ENCODE measurements at regions not wholly inside any gene's neighbourhood (a gene's known extent, or its start where the extent isn't known, plus 50 kb on each side); places are given as distances from the start of the nearest gene placed in this dataset.

DNA sequence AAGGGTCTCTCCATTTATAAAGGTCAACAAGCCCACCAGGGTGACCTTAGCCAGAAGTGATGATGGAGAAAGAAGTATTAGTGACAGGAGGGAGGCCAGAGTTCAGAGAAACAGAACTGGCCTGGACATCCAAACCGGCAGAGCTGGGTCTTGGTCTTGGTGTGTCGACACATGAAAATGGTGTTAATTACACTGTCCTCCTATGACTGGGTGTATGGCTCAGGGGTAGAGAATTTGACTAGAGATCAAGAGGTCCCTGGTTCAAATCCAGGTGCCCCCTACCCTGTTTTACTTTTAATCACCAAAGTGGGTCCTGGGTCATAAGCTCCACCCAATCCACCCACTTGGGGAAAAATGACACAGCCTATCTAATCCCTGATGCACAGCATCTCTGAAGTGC, 110.6 kb upstream of the ZNF746 start:
- Histone ChIP-seq H3K9me3 (ENCODE audit: control insufficient read depth, insufficient read depth, low read length) (no peaks in the 10 kb centered on the region), H3K4me2 (ENCODE audit: low read length) (no peak overlapping the region), H3K4me3 (ENCODE audit: low read length) (no peak overlapping the region), H3K27me3 (ENCODE audit: control insufficient read depth, low read length) (no peaks in the 10 kb centered on the region), H3K9me2 (replicated peaks; ENCODE audit: control insufficient read depth, low read length) (no peaks in the 10 kb centered on the region), H3K79me2 (ENCODE audit: control insufficient read depth, low read length) (no peaks in the 10 kb centered on the region), H3K27ac (ENCODE audit: low read depth, low read length) (no peak overlapping the region), H3F3A (ENCODE audit: control insufficient read depth, insufficient read depth) (no peaks in the 10 kb centered on the region), H3K36me3 (ENCODE audit: control insufficient read depth, low read length) (peaks cover 81% of the 10 kb centered on the region), H4K20me1 (ENCODE audit: control insufficient read depth, insufficient read depth, low read depth, low read length) (peaks cover 5% of the 10 kb centered on the region; the same call in 1 of the 2 replicates), H3K4me1 (ENCODE audit: control insufficient read depth, low read length) (no peaks in the 10 kb centered on the region)
- TF ChIP-seq, protein P1, sequence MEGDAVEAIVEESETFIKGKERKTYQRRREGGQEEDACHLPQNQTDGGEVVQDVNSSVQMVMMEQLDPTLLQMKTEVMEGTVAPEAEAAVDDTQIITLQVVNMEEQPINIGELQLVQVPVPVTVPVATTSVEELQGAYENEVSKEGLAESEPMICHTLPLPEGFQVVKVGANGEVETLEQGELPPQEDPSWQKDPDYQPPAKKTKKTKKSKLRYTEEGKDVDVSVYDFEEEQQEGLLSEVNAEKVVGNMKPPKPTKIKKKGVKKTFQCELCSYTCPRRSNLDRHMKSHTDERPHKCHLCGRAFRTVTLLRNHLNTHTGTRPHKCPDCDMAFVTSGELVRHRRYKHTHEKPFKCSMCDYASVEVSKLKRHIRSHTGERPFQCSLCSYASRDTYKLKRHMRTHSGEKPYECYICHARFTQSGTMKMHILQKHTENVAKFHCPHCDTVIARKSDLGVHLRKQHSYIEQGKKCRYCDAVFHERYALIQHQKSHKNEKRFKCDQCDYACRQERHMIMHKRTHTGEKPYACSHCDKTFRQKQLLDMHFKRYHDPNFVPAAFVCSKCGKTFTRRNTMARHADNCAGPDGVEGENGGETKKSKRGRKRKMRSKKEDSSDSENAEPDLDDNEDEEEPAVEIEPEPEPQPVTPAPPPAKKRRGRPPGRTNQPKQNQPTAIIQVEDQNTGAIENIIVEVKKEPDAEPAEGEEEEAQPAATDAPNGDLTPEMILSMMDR (IDR thresholded peaks at IDR 0.05; ENCODE audit: low read depth, low read length, poor library complexity, severe bottlenecking), result no peak
- TF ChIP-seq EZH2phosphoT487 (IDR thresholded peaks at IDR 0.05; ENCODE audit: borderline replicate concordance, low read length), result no peak

DNA sequence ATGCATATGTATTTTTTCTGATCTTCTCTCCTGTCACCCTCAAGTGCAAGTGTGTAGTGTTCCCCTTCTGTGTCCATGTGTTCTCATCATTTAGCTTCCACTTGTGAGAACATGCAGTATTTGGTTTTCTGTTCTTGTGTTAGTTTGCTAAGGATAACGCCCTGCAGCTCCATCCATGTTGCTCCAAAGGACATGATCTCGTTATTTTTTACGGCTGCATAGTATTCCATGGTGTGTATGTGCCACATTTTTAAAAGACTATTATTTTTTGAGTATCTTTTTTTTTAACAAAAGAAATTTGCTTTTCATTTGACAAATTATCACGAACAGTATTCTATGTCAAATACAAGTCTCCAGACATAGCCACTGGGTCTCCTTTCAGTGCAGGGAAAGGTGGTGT, 110.1 kb upstream of the ZNF746 start:
- H3K79me2 ChIP-seq (ENCODE audit: control insufficient read depth, low read length), result no peaks in the 10 kb centered on the region
- no peak overlapping the region for H3K4me3 ChIP-seq (ENCODE audit: low read length)
- H3K36me3 ChIP-seq (ENCODE audit: control insufficient read depth, low read length), result peaks cover 77% of the 10 kb centered on the region
- H3K4me1 ChIP-seq (ENCODE audit: control insufficient read depth, low read length), result no peaks in the 10 kb centered on the region
- peaks cover 5% of the 10 kb centered on the region; the same call in 1 of the 2 replicates for H4K20me1 ChIP-seq (ENCODE audit: control insufficient read depth, insufficient read depth, low read depth, low read length)
- TF ChIP-seq, protein P1 (IDR thresholded peaks at IDR 0.05; ENCODE audit: low read depth, low read length, poor library complexity, severe bottlenecking), result no peak
- TF ChIP-seq EZH2phosphoT487 (IDR thresholded peaks at IDR 0.05; ENCODE audit: borderline replicate concordance, low read length), result no peak
- no peaks in the 10 kb centered on the region for H3K9me2 ChIP-seq (replicated peaks; ENCODE audit: control insufficient read depth, low read length)
- H3F3A ChIP-seq (ENCODE audit: control insufficient read depth, insufficient read depth), result no peaks in the 10 kb centered on the region
- no peaks in the 10 kb centered on the region for H3K9me3 ChIP-seq (ENCODE audit: control insufficient read depth, insufficient read depth, low read length)
- no peak overlapping the region for H3K4me2 ChIP-seq (ENCODE audit: low read length)
- no peak overlapping the region for H3K27ac ChIP-seq (ENCODE audit: low read depth, low read length)
- H3K27me3 ChIP-seq (ENCODE audit: control insufficient read depth, low read length), result no peaks in the 10 kb centered on the region

DNA sequence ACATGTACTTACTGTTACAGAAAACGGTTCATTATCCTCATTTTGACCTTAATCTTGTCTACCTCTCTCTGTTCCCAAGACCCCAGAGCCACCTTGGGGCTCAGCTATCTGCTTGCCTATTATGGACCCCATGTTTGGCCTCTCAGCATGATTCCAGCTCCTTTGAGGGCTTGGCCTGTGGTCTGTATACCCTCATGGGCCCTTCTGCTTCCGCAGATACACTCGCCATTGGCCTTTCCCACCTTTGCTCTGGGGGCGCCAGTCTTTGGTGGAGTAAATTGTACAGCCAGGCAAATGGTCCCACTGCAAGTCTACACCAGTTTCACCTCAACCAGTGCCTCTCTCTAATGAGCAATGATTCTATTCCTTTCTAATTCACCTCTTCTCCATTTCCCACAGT, 109.2 kb upstream of the ZNF746 start:
- H3K4me2 ChIP-seq (ENCODE audit: low read length), result no peak overlapping the region
- no peaks in the 10 kb centered on the region for H3K27me3 ChIP-seq (ENCODE audit: control insufficient read depth, low read length)
- no peak overlapping the region for H3K27ac ChIP-seq (ENCODE audit: low read depth, low read length)
- H3F3A ChIP-seq (ENCODE audit: control insufficient read depth, insufficient read depth), result no peaks in the 10 kb centered on the region
- H3K36me3 ChIP-seq (ENCODE audit: control insufficient read depth, low read length), result peaks cover 77% of the 10 kb centered on the region
- H3K79me2 ChIP-seq (ENCODE audit: control insufficient read depth, low read length), result no peaks in the 10 kb centered on the region
- H3K4me1 ChIP-seq (ENCODE audit: control insufficient read depth, low read length), result peaks cover 3% of the 10 kb centered on the region; the same call in 1 of the 2 replicates
- peaks cover 5% of the 10 kb centered on the region; the same call in 1 of the 2 replicates for H4K20me1 ChIP-seq (ENCODE audit: control insufficient read depth, insufficient read depth, low read depth, low read length)
- H3K9me2 ChIP-seq (replicated peaks; ENCODE audit: control insufficient read depth, low read length), result no peaks in the 10 kb centered on the region
- H3K4me3 ChIP-seq (ENCODE audit: low read length), result no peak overlapping the region
- H3K9me3 ChIP-seq (ENCODE audit: control insufficient read depth, insufficient read depth, low read length), result no peaks in the 10 kb centered on the region
- TF ChIP-seq EZH2phosphoT487 (IDR thresholded peaks at IDR 0.05; ENCODE audit: borderline replicate concordance, low read length), result no peak
- TF ChIP-seq, protein P1 (IDR thresholded peaks at IDR 0.05; ENCODE audit: low read depth, low read length, poor library complexity, severe bottlenecking), result no peak
